ENCODE measurements at regions not wholly inside any gene's neighbourhood (a gene's known extent, or its start where the extent isn't known, plus 50 kb on each side); places are given as distances from the start of the nearest gene placed in this dataset.
"Not testable (repeated sequence)": the region's sequence is repeated elsewhere in the genome, so short reads cannot be mapped to it uniquely, and the experiment has no call there.

DNA sequence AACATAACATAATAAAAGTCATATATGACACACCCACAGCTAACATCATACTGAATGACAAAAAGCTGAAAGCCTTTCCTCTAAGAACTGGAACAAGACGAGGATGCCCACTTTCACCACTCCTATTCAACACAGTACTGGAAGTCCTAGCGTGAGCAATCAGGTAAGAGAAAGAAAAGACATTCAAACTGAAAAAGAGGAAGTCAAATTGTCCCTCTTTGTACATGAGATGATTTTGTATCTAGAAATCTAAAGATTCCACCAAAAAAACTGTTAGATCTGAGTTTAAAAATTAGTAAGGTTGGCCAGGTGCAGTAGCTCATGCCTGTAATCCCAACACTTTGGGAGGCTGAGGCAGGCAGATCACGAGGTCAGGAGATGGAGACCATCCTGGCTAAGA is 70.1 kb upstream of the PROKR2 start:
- DNase-seq = not testable (repeated sequence)

DNA sequence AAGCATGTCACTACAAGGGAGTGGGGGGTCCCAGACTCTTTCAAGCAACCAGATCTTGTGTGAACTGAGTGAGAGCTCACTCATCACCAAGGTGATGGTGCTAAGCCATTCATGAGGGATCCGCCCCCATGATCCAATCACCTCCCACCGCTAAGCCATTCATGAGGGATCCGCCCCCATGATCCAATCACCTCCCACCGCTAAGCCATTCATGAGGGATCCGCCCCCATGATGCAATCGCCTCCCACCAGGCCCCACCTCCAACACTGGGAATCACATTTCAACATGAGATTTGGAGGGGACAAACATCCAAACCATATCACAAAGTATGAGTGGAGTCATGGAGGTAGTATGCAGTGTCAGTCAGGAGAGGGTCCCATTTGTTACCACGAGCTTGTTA is 64.8 kb upstream of the PROKR2 start:
- not testable (repeated sequence) for DNase-seq

DNA sequence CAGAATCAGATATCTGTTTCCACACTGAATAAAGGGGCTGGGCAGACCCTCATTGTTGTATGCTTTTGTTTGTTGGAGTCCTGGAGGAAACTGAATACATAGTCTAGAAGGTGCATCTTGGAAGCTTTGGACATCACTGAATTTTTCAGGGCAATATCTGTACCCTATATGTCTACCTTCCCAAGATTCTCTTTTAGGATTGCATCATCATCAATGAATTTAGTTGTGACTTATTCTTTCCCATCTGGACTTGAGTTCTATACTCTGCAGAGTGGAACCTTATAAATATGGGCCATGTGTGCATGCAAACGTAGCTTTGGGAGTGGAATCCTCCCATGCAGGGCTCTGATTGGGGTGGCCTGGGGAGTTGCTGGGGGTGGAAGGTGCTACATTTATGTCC is 60.7 kb upstream of the PROKR2 start:
- no peak for DNase-seq

DNA sequence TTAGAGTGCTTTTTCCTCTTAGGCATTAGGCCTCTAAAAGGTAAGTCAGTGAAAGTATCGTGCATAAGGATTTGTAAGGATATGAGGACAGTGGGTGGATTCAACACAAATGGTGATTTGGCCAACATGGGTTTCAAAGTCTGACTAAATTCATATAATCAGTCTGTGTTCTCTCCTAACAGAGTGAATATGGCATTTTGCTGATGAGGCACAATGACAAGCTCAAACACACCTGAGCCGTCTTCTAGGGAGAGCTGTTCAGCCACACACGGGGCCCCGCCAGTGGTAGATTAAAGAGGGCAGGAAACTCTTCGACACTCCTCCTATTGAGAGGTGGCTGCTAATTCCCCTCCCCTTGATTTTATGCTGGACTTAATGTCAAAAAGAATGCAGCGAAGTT is 59.5 kb upstream of the PROKR2 start:
- no peak for DNase-seq

DNA sequence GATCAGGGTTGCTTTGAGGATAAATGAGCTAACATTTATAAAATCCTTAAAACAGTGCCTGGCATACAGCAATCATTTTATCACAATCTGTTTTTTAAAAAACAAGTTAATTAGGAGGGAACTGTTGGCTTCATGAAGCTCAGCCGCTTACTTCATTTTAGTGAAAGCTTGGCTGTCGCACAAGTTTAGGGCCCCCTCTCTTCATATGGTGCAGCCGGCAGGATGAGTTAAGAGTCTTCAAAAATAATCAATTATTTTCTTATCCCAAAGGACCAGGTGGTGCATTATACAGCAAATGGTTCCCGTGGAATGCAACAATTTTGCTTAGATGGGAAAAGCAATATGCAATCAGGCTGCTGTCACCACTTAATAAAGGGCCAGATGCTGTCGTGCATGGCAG is 57.4 kb upstream of the PROKR2 start:
- no peak for DNase-seq

DNA sequence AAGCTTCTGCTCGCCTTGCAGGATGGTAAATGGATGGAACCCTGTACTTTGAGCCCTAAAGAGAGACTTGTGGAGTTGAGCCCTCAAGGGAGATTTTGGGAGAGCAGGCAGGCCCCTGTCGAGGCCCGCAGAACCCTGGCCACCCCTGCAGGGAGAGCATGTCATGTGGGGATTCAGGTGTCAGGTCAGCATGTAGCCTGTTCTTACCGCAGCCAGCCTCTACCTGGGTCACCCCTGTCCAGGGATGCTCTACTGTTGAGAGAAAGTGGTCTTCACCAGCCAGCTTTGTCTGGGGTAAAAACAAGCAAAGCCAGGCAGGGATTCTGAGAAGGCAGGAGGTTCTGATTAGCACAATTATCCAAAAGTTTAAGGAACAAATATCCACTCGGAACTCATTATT is 55.6 kb upstream of the PROKR2 start:
- no peak for DNase-seq

DNA sequence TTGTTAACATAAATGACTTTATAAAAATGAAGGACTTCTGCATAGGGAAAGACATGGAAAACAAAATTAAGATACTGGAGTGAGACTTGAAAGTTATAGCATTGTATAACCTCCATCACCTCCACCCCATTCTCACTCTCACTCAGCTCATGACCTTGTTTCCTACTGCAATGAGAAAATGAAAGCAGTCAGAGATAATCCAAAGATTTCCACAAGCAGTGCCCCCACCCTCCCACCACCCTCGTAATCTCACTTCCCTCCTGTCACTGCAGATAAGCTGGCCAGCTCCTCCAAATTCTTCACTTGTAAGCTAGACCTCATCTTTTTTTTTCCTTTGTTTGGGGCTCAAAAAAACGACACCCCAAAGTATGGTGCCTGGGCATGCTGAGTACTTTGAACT is 52.9 kb upstream of the PROKR2 start:
- no peak for DNase-seq
